PC-9 (cell line): ENCODE measurements at regions not wholly inside any gene's neighbourhood (a gene's known extent, or its start where the extent isn't known, plus 50 kb on each side); places are given as distances from the start of the nearest gene placed in this dataset.

Source experiments
- EZH2 ChIP-seq: fragments of 200-600 bp; sonication (generic); IDR thresholded peaks from 2 replicates; pipeline ENCODE4 v1.8.0; 2017; ENCODE audit warnings: antibody characterized with exemption, low read depth
- TF ChIP-seq, protein P1 (sequence below): fragments of 200-600 bp; sonication (generic); conservative IDR thresholded peaks from 2 replicates; pipeline ENCODE4 v1.6.1; 2017; ENCODE audit warnings: mixed run types, antibody characterized with exemption, mild to moderate bottlenecking, moderate library complexity

DNA sequence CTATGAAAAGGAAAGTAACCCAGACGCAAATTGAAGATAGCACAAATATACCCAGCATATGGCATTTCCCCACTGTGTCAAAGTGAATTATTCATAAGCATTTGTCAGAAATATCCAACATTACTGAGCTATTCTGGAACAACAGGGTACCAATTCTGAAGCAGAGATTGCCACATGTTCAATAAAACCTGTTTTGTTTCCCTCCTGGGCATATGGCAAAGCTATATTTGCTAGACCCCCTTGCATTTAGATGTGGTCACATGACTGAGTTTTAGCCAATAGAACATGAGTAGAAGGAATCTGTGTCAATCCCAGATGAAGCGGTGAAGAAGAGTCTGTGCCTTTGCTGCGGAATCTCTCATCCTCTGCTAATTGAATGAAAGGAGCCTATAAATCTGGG, 296.4 kb upstream of the DLGAP1 start:
- TF ChIP-seq, protein P1, sequence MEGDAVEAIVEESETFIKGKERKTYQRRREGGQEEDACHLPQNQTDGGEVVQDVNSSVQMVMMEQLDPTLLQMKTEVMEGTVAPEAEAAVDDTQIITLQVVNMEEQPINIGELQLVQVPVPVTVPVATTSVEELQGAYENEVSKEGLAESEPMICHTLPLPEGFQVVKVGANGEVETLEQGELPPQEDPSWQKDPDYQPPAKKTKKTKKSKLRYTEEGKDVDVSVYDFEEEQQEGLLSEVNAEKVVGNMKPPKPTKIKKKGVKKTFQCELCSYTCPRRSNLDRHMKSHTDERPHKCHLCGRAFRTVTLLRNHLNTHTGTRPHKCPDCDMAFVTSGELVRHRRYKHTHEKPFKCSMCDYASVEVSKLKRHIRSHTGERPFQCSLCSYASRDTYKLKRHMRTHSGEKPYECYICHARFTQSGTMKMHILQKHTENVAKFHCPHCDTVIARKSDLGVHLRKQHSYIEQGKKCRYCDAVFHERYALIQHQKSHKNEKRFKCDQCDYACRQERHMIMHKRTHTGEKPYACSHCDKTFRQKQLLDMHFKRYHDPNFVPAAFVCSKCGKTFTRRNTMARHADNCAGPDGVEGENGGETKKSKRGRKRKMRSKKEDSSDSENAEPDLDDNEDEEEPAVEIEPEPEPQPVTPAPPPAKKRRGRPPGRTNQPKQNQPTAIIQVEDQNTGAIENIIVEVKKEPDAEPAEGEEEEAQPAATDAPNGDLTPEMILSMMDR: no peak
- no peak for TF ChIP-seq EZH2
